KG1 (cell line): ENCODE measurements at regions not wholly inside any gene's neighbourhood (a gene's known extent, or its start where the extent isn't known, plus 50 kb on each side); places are given as distances from the start of the nearest gene placed in this dataset.

Source experiments
- DNase-seq: peaks from one replicate; lab custom pipeline; 2025; lab: John Stamatoyannopoulos, UW

GRCh38 chr2:60657673-60658072, 98.4 kb upstream of the PAPOLG start:
- no peak for DNase-seq

- no peak for DNase-seq
Measured at GRCh38 chr2:60659026-60659425, 97.0 kb upstream of the PAPOLG start.

- DNase-seq, result no peak
Measured at GRCh38 chr2:60661073-60661738, 94.9 kb upstream of the PAPOLG start.

- no peak for DNase-seq
Measured at GRCh38 chr2:60662781-60663180, 93.3 kb upstream of the PAPOLG start.

GRCh38 chr2:60671966-60672365, 84.1 kb upstream of the PAPOLG start:
- no peak for DNase-seq

GRCh38 chr2:60674524-60675165, 81.4 kb upstream of the PAPOLG start:
- DNase-seq, result peak; percentile 60

GRCh38 chr2:60675301-60675700, 80.8 kb upstream of the PAPOLG start:
- no peak for DNase-seq

- DNase-seq, result no peak
Measured at GRCh38 chr2:60676706-60677330, 79.2 kb upstream of the PAPOLG start.

- DNase-seq, result no peak
Measured at GRCh38 chr2:60677356-60677755, 78.7 kb upstream of the PAPOLG start.

GRCh38 chr2:60678551-60678950, 77.5 kb upstream of the PAPOLG start:
- DNase-seq, result no peak

- no peak for DNase-seq
Measured at GRCh38 chr2:60679036-60679780, 76.9 kb upstream of the PAPOLG start.

GRCh38 chr2:60693551-60693950, 62.5 kb upstream of the PAPOLG start:
- DNase-seq, result no peak

GRCh38 chr2:60695793-60696192, 60.3 kb upstream of the PAPOLG start:
- no peak for DNase-seq

GRCh38 chr2:60699617-60700016, 56.5 kb upstream of the PAPOLG start:
- DNase-seq, result no peak

GRCh38 chr2:60706021-60706420, 50.0 kb upstream of the PAPOLG start:
- DNase-seq, result no peak
